ENCODE measurements at regions not wholly inside any gene's neighbourhood (a gene's known extent, or its start where the extent isn't known, plus 50 kb on each side); places are given as distances from the start of the nearest gene placed in this dataset.

DNA sequence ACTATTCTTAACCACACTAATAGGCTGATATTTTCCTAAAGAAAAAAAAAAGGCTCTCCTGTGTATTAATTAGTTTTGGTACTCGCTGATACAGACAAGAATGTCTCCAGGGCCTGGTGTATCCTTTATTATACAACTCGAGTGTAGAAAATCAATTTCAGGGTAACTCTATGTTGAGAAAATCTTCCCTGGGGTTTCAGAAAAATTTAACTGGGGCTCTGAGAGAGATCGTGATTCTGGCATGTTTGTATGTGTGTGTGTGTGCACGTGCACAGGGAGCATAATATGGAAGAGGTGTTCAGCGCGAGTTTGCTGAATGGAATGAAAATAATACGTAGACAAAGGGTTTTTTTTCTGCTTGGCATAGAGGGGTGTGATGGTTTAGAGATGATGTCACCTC lies 496.8 kb downstream of the GPAM start:
- Mint-ChIP-seq H3K4me3 (no peak overlapping the region), H3K36me3 (ENCODE audit: low read depth) (no peaks in the 10 kb centered on the region), H3K9me3 (no peaks in the 10 kb centered on the region), H3K4me1 (no peaks in the 10 kb centered on the region), H3K27me3 (ENCODE audit: low read depth) (no peaks in the 10 kb centered on the region), H3K27ac (ENCODE audit: unreplicated experiment) (no peak overlapping the region)
- no peak for TF ChIP-seq CTCF (conservative IDR thresholded peaks at IDR 0.05)
- DNase-seq (ENCODE audit: low read depth, low spot score) = no peak

GRCh38 chr10:111698711-111699110 lies 484.9 kb downstream of the GPAM start:
- Mint-ChIP-seq H3K27me3 (ENCODE audit: low read depth) (peaks cover 2% of the 10 kb centered on the region), H3K36me3 (ENCODE audit: low read depth) (no peaks in the 10 kb centered on the region), H3K27ac (ENCODE audit: unreplicated experiment) (no peak overlapping the region), H3K9me3 (no peaks in the 10 kb centered on the region), H3K4me3 (no peak overlapping the region), H3K4me1 (no peaks in the 10 kb centered on the region)
- no peak for DNase-seq (ENCODE audit: low read depth, low spot score)
- TF ChIP-seq CTCF (conservative IDR thresholded peaks at IDR 0.05) = no peak

GRCh38 chr10:111703986-111704385 lies 479.6 kb downstream of the GPAM start:
- H3K27me3 Mint-ChIP-seq (ENCODE audit: low read depth) = no peaks in the 10 kb centered on the region
- H3K9me3 Mint-ChIP-seq = no peaks in the 10 kb centered on the region
- no peaks in the 10 kb centered on the region for H3K4me1 Mint-ChIP-seq
- no peak for DNase-seq (ENCODE audit: low read depth, low spot score)
- no peaks in the 10 kb centered on the region for H3K36me3 Mint-ChIP-seq (ENCODE audit: low read depth)
- no peak for TF ChIP-seq CTCF (conservative IDR thresholded peaks at IDR 0.05)
- no peak overlapping the region for H3K27ac Mint-ChIP-seq (ENCODE audit: unreplicated experiment)
- H3K4me3 Mint-ChIP-seq = no peak overlapping the region

GRCh38 chr10:111705021-111705420 lies 478.5 kb downstream of the GPAM start:
- Mint-ChIP-seq H3K9me3 (no peaks in the 10 kb centered on the region), H3K27me3 (ENCODE audit: low read depth) (no peaks in the 10 kb centered on the region), H3K27ac (ENCODE audit: unreplicated experiment) (no peak overlapping the region), H3K36me3 (ENCODE audit: low read depth) (no peaks in the 10 kb centered on the region), H3K4me1 (no peaks in the 10 kb centered on the region), H3K4me3 (no peak overlapping the region)
- no peak for DNase-seq (ENCODE audit: low read depth, low spot score)
- no peak for TF ChIP-seq CTCF (conservative IDR thresholded peaks at IDR 0.05)

DNA sequence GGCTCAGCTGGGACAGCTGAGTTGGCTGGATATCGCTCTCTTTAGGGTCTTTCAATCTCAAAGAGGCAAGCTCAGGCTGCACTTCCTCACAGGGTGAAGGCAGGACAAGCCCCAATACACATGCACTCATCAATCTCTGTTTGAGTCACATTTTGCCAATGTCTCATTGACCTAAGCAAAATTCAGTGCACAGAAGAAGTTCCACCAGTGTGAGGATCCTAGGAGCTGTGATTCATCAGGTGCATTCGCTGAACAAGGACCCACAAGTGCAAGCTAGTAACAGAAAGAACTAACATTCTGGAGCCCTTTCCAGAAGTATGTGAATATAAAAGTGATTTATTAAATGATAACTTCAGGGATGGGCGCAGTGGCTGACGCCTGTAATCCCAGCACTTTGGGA lies 477.2 kb downstream of the GPAM start:
- Mint-ChIP-seq H3K27me3 (ENCODE audit: low read depth) (no peaks in the 10 kb centered on the region), H3K27ac (ENCODE audit: unreplicated experiment) (no peak overlapping the region), H3K4me1 (no peaks in the 10 kb centered on the region), H3K4me3 (no peak overlapping the region), H3K9me3 (no peaks in the 10 kb centered on the region), H3K36me3 (ENCODE audit: low read depth) (no peaks in the 10 kb centered on the region)
- TF ChIP-seq CTCF (conservative IDR thresholded peaks at IDR 0.05) = no peak
- DNase-seq (ENCODE audit: low read depth, low spot score) = no peak

GRCh38 chr10:111707076-111707475 lies 476.5 kb downstream of the GPAM start:
- no peaks in the 10 kb centered on the region for H3K4me1 Mint-ChIP-seq
- H3K4me3 Mint-ChIP-seq = no peak overlapping the region
- TF ChIP-seq CTCF (conservative IDR thresholded peaks at IDR 0.05) = no peak
- DNase-seq (ENCODE audit: low read depth, low spot score) = no peak
- H3K27ac Mint-ChIP-seq (ENCODE audit: unreplicated experiment) = no peak overlapping the region
- H3K9me3 Mint-ChIP-seq = no peaks in the 10 kb centered on the region
- H3K27me3 Mint-ChIP-seq (ENCODE audit: low read depth) = no peaks in the 10 kb centered on the region
- H3K36me3 Mint-ChIP-seq (ENCODE audit: low read depth) = no peaks in the 10 kb centered on the region

Measured in neural crest cell (in vitro differentiated cells).